Breast epithelium (tissue), 4 donors: ENCODE measurements at regions not wholly inside any gene's neighbourhood (a gene's known extent, or its start where the extent isn't known, plus 50 kb on each side); places are given as distances from the start of the nearest gene placed in this dataset.

Experiments used
- DNase-seq, 2 donors: peaks; one replicate each; pipeline ENCODE4 v3.0.0-alpha.2; 2019; ENCODE audit warnings: low spot score in 2 of 2
- H3K27ac ChIP-seq, 2 donors: fragments of 200-600 bp; sonication (generic) in 1 of 2; one replicate each; pipeline ENCODE4 v1.5.1; 2016 to 2019; ENCODE audit warnings: mild to moderate bottlenecking in 1 of 2
- H3K27me3 ChIP-seq, 2 donors: fragments of 200-600 bp; sonication (generic) in 1 of 2; one replicate each; pipeline versions ENCODE4 v1.5.1 to v1.6.0; 2017 to 2019; ENCODE audit warnings: control low read depth in 1 of 2, mild to moderate bottlenecking in 1 of 2
- H3K36me3 ChIP-seq: fragments of 200-600 bp; one replicate; pipeline ENCODE4 v1.5.1; 2019
- H3K4me1 ChIP-seq, 2 donors: fragments of 200-600 bp; sonication (generic); one replicate each; pipeline ENCODE4 v1.5.1; 2016 to 2019; ENCODE audit warnings: control low read depth in 1 of 2
- H3K4me3 ChIP-seq, 3 donors: fragments of 200-600 bp; sonication (generic); 1 replicate in 2 of 3; 2 replicates in 1 of 3; pipeline ENCODE4 v1.5.1; 2016 to 2019; ENCODE audit warnings: mild to moderate bottlenecking in 3 of 3, moderate library complexity in 2 of 3
- H3K9me3 ChIP-seq, 2 donors: fragments of 200-600 bp; sonication (generic) in 1 of 2; one replicate each; pipeline ENCODE4 v1.5.1; 2016 to 2019; ENCODE audit warnings: control low read depth in 1 of 2
- POLR2A ChIP-seq: fragments of 450-650 bp; IDR thresholded peaks from one replicate; pipeline ENCODE4 v1.6.1; 2016; ENCODE audit warnings: antibody characterized with exemption, mild to moderate bottlenecking, moderate library complexity
- POLR2AphosphoS5 ChIP-seq, 3 donors: sonication (generic); formaldehyde crosslinking; IDR thresholded peaks; one replicate each; pipeline ENCODE4 v1.6.1; 2017; ENCODE audit warnings: antibody characterized with exemption in 3 of 3
- intact Hi-C: fragments of 100-400 bp; cut with DNase I; formaldehyde crosslinking; loops from one replicate; pipeline ENCODE4 v1.15.1; 2023; ENCODE audit warnings: low total_unique reads
- TF ChIP-seq, protein P1 (sequence below), 3 donors: fragments of 450-650 bp; IDR thresholded peaks; one replicate each; pipeline ENCODE4 v1.5.1; 2016 to 2017; ENCODE audit warnings: antibody characterized with exemption in 3 of 3, mild to moderate bottlenecking in 3 of 3, moderate library complexity in 3 of 3

DNA sequence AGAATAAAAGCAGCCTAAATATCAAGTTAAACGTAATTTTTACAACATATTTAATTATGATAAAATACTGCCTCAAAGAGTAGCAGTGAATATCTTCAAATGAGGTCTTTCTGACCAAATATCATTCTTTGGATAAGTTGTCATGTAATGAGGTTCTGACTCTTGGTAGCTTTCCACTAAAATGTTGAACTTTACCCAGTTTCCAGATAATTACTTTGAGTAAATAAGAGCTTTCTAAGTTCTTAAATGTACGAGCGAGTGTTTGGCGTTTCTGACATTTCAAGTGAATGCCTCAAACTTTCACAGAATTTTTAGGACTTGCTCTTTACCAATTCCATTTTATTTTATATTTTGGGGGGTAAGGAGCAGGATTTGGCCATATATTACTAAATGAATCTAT is 1515.2 kb downstream of the FAM181B start:
- Histone ChIP-seq H3K36me3 (no peaks in the 10 kb centered on the region), H3K4me1 (no peaks in the 10 kb centered on the region), H3K9me3 (peaks cover 0 to 3% of the 10 kb centered on the region in 2 donors), H3K4me3 (no peak overlapping the region), H3K27me3 (no peaks in the 10 kb centered on the region), H3K27ac (no peak overlapping the region)
- TF ChIP-seq, protein P1, sequence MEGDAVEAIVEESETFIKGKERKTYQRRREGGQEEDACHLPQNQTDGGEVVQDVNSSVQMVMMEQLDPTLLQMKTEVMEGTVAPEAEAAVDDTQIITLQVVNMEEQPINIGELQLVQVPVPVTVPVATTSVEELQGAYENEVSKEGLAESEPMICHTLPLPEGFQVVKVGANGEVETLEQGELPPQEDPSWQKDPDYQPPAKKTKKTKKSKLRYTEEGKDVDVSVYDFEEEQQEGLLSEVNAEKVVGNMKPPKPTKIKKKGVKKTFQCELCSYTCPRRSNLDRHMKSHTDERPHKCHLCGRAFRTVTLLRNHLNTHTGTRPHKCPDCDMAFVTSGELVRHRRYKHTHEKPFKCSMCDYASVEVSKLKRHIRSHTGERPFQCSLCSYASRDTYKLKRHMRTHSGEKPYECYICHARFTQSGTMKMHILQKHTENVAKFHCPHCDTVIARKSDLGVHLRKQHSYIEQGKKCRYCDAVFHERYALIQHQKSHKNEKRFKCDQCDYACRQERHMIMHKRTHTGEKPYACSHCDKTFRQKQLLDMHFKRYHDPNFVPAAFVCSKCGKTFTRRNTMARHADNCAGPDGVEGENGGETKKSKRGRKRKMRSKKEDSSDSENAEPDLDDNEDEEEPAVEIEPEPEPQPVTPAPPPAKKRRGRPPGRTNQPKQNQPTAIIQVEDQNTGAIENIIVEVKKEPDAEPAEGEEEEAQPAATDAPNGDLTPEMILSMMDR (IDR thresholded peaks at IDR 0.05): no peak
- no peak for TF ChIP-seq POLR2AphosphoS5 (IDR thresholded peaks at IDR 0.05)
- TF ChIP-seq POLR2A: no peak
- intact Hi-C loops: no loop called here
- no peak for DNase-seq

DNA sequence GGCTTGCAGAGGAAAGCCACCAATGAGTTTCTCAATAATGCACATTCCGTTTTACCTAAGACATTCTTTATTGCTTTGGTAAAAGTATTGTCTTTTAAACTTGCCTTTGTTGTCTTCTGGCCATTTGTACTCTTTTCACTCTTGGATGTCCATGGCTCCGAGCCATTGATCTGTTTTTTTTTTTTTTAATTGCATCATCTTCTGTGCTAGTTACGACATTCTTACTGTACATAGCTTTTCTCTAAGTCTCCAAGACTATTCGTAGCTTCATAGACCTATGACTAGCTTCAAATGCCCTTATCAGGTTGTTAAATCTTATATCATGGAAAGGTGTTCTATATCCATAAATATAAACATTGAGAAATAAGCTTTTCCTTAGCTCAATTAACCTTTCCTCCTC is 1522.6 kb downstream of the FAM181B start:
- Histone ChIP-seq H3K4me1 (no peaks in the 10 kb centered on the region), H3K9me3 (peaks cover 0 to 6% of the 10 kb centered on the region in 2 donors), H3K27ac (no peak overlapping the region), H3K36me3 (no peaks in the 10 kb centered on the region), H3K4me3 (no peak overlapping the region), H3K27me3 (no peaks in the 10 kb centered on the region)
- TF ChIP-seq POLR2A: no peak
- TF ChIP-seq, protein P1 (IDR thresholded peaks at IDR 0.05): no peak
- TF ChIP-seq POLR2AphosphoS5 (IDR thresholded peaks at IDR 0.05): no peak
- DNase-seq: no peak
- intact Hi-C loops: no loop called here

DNA sequence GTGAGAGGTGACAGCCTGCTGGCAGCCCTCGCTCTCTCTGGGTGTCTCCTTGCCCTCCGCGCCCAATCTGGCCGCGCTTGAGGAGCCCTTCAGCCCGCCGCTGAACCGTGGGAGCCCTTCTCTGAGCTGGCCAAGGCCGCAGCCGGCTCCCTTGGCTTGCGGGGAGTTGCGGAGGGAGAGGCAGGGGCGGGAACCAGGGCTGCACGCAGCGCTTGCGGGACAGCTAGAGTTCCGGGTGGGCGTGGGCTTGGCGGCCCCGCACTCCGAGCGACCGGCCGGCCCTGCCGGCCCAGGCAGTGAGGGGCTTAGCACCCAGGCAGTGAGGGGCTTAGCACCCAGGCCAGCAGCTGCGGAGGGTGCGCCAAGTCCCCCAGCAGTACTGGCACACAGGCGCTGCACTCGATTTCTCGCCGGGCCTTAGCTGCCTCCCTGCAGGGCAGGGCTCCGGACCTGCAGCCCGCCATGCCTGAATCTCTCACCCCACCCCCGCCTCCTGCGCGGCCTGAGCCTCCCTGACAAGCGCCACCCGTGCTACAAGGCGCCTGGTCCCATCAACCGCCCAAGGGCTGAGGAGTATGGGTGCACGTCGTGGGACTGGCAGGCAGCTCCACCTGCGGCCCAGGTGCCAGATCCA is 1526.1 kb downstream of the FAM181B start:
- Histone ChIP-seq H3K4me3 (no peak overlapping the region), H3K27ac (no peak overlapping the region), H3K27me3 (no peaks in the 10 kb centered on the region), H3K4me1 (no peaks in the 10 kb centered on the region), H3K36me3 (no peaks in the 10 kb centered on the region), H3K9me3 (peaks cover 0 to 3% of the 10 kb centered on the region in 2 donors)
- TF ChIP-seq POLR2A: no peak
- TF ChIP-seq, protein P1 (IDR thresholded peaks at IDR 0.05): no peak
- no peak for TF ChIP-seq POLR2AphosphoS5 (IDR thresholded peaks at IDR 0.05)
- intact Hi-C loops: no loop called here
- no peak for DNase-seq

DNA sequence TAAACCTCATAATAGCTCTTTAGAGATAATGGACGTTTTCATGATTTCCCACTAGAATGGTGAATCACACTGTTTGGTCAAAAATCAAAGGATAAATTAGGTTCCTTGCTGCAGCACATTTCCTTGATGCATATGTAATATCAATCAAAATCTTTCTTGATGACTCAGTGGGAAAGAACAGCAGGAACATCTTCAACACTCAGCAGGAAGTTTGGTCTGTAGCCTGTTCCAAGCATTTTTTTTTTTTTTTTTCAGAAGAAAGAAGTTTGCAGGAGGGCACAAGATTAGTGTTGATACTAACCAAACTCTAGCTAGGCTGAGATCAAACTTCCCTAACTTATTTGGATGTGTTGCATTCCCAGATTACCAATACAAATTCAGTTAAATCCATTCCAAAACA is 1529.8 kb downstream of the FAM181B start:
- no peaks in the 10 kb centered on the region for H3K4me1 ChIP-seq
- H3K36me3 ChIP-seq: no peaks in the 10 kb centered on the region
- H3K27me3 ChIP-seq: no peaks in the 10 kb centered on the region
- no peak overlapping the region for H3K27ac ChIP-seq
- DNase-seq: no peak
- H3K4me3 ChIP-seq: no peak overlapping the region
- TF ChIP-seq POLR2A: no peak
- no peak for TF ChIP-seq POLR2AphosphoS5 (IDR thresholded peaks at IDR 0.05)
- TF ChIP-seq, protein P1 (IDR thresholded peaks at IDR 0.05): no peak
- H3K9me3 ChIP-seq: peaks cover 0 to 3% of the 10 kb centered on the region in 2 donors
- intact Hi-C loops: no loop called here

DNA sequence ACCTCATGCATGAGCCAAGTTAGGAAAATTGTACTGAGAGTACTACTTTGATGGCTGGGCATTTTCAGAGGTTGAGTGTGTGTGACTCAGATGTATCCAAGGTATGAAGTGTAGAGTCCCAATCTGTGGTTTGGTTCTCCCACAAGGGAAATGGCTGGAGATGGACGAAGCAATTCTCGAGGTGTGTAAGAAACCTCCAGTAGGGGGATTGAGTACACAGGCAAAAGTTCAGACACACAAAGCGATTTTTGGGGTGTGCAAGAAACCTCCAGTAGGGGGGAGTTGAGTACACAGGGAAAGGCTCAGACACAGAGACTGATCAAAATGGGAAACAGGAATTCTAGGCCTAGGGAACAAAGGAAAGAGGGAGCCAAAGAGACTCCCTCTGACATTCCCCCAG is 1536.3 kb downstream of the FAM181B start:
- H3K36me3 ChIP-seq: no peaks in the 10 kb centered on the region
- no peak for DNase-seq
- H3K27ac ChIP-seq: no peak overlapping the region
- no peaks in the 10 kb centered on the region for H3K4me1 ChIP-seq
- no peak for TF ChIP-seq POLR2A
- TF ChIP-seq, protein P1 (IDR thresholded peaks at IDR 0.05): no peak
- no peak for TF ChIP-seq POLR2AphosphoS5 (IDR thresholded peaks at IDR 0.05)
- H3K4me3 ChIP-seq: no peak overlapping the region
- H3K27me3 ChIP-seq: no peaks in the 10 kb centered on the region
- peaks cover 0 to 11% of the 10 kb centered on the region in 2 donors for H3K9me3 ChIP-seq
- intact Hi-C loops: no loop called here
